Gastrocnemius medialis (tissue), 4 donors: ENCODE measurements at regions not wholly inside any gene's neighbourhood (a gene's known extent, or its start where the extent isn't known, plus 50 kb on each side); places are given as distances from the start of the nearest gene placed in this dataset.
A peak's percentile ranks its signal among the peaks of the same experiment; 100 is the strongest.

Source experiments
- ATAC-seq, 2 donors: fragments of 150-250 bp; one replicate each; pipeline ENCODE4 v1.9.1; 2016
- DNase-seq, 2 donors: peaks; one replicate each; pipeline ENCODE4 v3.0.0-alpha.2; 2019
- H3K27ac ChIP-seq, 4 donors: fragments of 200-600 bp; sonication (generic); 1 replicate in 1 of 4; 2 replicates in 3 of 4; pipeline ENCODE4 v1.5.1; 2016 to 2018; ENCODE audit warnings: mild to moderate bottlenecking in 2 of 4, moderate library complexity in 1 of 4
- H3K27me3 ChIP-seq, 3 donors: fragments of 200-600 bp; sonication (generic) in 2 of 3; 1 replicate in 1 of 3; 2 replicates in 2 of 3; pipeline versions ENCODE4 v1.5.1 to v1.6.0; 2016 to 2019; ENCODE audit warnings: mild to moderate bottlenecking in 1 of 3, moderate library complexity in 1 of 3
- H3K36me3 ChIP-seq, 2 donors: fragments of 200-600 bp; sonication (generic) in 1 of 2; one replicate each; pipeline ENCODE4 v1.5.1; 2017 to 2018
- H3K4me1 ChIP-seq, 2 donors: fragments of 200-600 bp; sonication (generic) in 1 of 2; one replicate each; pipeline ENCODE4 v1.5.1; 2016 to 2017; ENCODE audit warnings: mild to moderate bottlenecking in 2 of 2
- H3K4me3 ChIP-seq, 4 donors: fragments of 200-600 bp; sonication (generic) in 3 of 4; 1 replicate in 1 of 4; 2 replicates in 3 of 4; pipeline ENCODE4 v1.5.1; 2016 to 2019; ENCODE audit warnings: mild to moderate bottlenecking in 2 of 4
- H3K9me3 ChIP-seq, 3 donors: fragments of 200-600 bp; sonication (generic) in 2 of 3; 1 replicate in 1 of 3; 2 replicates in 2 of 3; pipeline ENCODE4 v1.5.1; 2016 to 2019
- CTCF ChIP-seq, 5 experiments: fragments of 450-650 bp in 3 of 5; fragments of 200-600 bp in 2 of 5; sonication (generic) in 2 of 5; IDR thresholded peaks in 4 of 5; conservative IDR thresholded peaks in 1 of 5; 1 replicate in 4 of 5; 2 replicates in 1 of 5; pipeline ENCODE4 v1.5.1; 2016 to 2019; ENCODE audit warnings: antibody characterized with exemption in 5 of 5, mild to moderate bottlenecking in 3 of 5, moderate library complexity in 3 of 5
- POLR2A ChIP-seq, 2 donors: fragments of 450-650 bp; IDR thresholded peaks; one replicate each; pipeline ENCODE4 v1.6.1; 2017; ENCODE audit warnings: antibody characterized with exemption in 2 of 2, mild to moderate bottlenecking in 2 of 2, moderate library complexity in 2 of 2
- in situ Hi-C, 4 donors: fragments of 200-750 bp; cut with MboI; loops; one replicate each; pipeline versions ENCODE4 v1.15.0 to v1.8.0; 2017; ENCODE audit warnings: low sequenced_read_pairs in 4 of 4
- intact Hi-C: fragments of 100-400 bp; cut with DNase I; formaldehyde crosslinking; loops from one replicate; pipeline ENCODE4 v1.15.1; 2023; ENCODE audit warnings: low total_unique reads

GRCh38 chr3:109683746-109684145 lies 346.4 kb upstream of the DPPA4 start:
- no peak overlapping the region for H3K27ac ChIP-seq

GRCh38 chr3:109685084-109686079 lies 348.0 kb upstream of the DPPA4 start:
- no peak overlapping the region for H3K4me3 ChIP-seq

More at GRCh38 chr3:109683746-109684145, 346.4 kb upstream of the DPPA4 start:
- H3K4me3 ChIP-seq, result no peak overlapping the region
- ATAC-seq, result no peak
- H3K9me3 ChIP-seq, result no peaks in the 10 kb centered on the region
- no peaks in the 10 kb centered on the region for H3K36me3 ChIP-seq
- in situ Hi-C loops (no loop called here), intact Hi-C loops (no loop called here)
- H3K27me3 ChIP-seq, result no peaks in the 10 kb centered on the region
- TF ChIP-seq POLR2A (IDR thresholded peaks at IDR 0.05) (no peak), CTCF (IDR thresholded peaks at IDR 0.05 in 4 of 5, conservative IDR thresholded peaks at IDR 0.05 in 1 of 5) (no peak)
- H3K4me1 ChIP-seq, result no peaks in the 10 kb centered on the region
- no peak for DNase-seq

GRCh38 chr3:109687626-109688025 lies 350.3 kb upstream of the DPPA4 start:
- no peak for DNase-seq
- no peaks in the 10 kb centered on the region for H3K36me3 ChIP-seq
- TF ChIP-seq POLR2A (IDR thresholded peaks at IDR 0.05), result no peak
- TF ChIP-seq CTCF (IDR thresholded peaks at IDR 0.05 in 4 of 5, conservative IDR thresholded peaks at IDR 0.05 in 1 of 5), result no peak
- H3K27me3 ChIP-seq, result no peaks in the 10 kb centered on the region
- H3K4me1 ChIP-seq, result no peaks in the 10 kb centered on the region
- no peak overlapping the region for H3K27ac ChIP-seq
- no peak for ATAC-seq
- no peak overlapping the region for H3K4me3 ChIP-seq
- no peaks in the 10 kb centered on the region for H3K9me3 ChIP-seq
- intact Hi-C loops (no loop called here), in situ Hi-C loops (no loop called here)

More at GRCh38 chr3:109685084-109686079, 348.0 kb upstream of the DPPA4 start:
- Histone ChIP-seq H3K36me3 (no peaks in the 10 kb centered on the region), H3K9me3 (no peaks in the 10 kb centered on the region), H3K27me3 (no peaks in the 10 kb centered on the region), H3K4me1 (no peaks in the 10 kb centered on the region), H3K27ac (no peak overlapping the region)
- TF ChIP-seq CTCF (IDR thresholded peaks at IDR 0.05 in 4 of 5, conservative IDR thresholded peaks at IDR 0.05 in 1 of 5), result no peak
- no peak for TF ChIP-seq POLR2A (IDR thresholded peaks at IDR 0.05)
- intact Hi-C loops, result no loop called here
- in situ Hi-C loops, result no loop called here
- ATAC-seq (peak; percentile 30 to 56), DNase-seq (peak; percentile 20 to 44)

GRCh38 chr3:109696932-109697331 lies 359.6 kb upstream of the DPPA4 start:
- in situ Hi-C loops (no loop called here), intact Hi-C loops (no loop called here)
- H3K27me3 ChIP-seq, result no peaks in the 10 kb centered on the region
- no peak overlapping the region for H3K27ac ChIP-seq
- TF ChIP-seq POLR2A (IDR thresholded peaks at IDR 0.05) (no peak), CTCF (IDR thresholded peaks at IDR 0.05 in 4 of 5, conservative IDR thresholded peaks at IDR 0.05 in 1 of 5) (no peak)
- H3K4me3 ChIP-seq, result no peak overlapping the region
- H3K36me3 ChIP-seq, result no peaks in the 10 kb centered on the region
- ATAC-seq (no peak), DNase-seq (no peak)
- H3K9me3 ChIP-seq, result no peaks in the 10 kb centered on the region
- H3K4me1 ChIP-seq, result no peaks in the 10 kb centered on the region
